A673 (cell line): ENCODE measurements at regions not wholly inside any gene's neighbourhood (a gene's known extent, or its start where the extent isn't known, plus 50 kb on each side); places are given as distances from the start of the nearest gene placed in this dataset.

ENCODE experiments used
- BruUV-seq: library from RNA; stranded (reverse); fragments of 400-500 nt; replicated peaks from 2 replicates; lab custom pipeline; 2021; lab: Mats Ljungman, UMichigan
- CTCF ChIA-PET: fragments of 300-600 bp; sonication (Branson Sonifier 250); formaldehyde crosslinking; loops from one replicate; lab custom pipeline; 2022; ENCODE audit warnings: antibody characterized with exemption; lab: Charles Lee
- POLR2A ChIA-PET: fragments of 300-600 bp; sonication (Branson Sonifier 250); formaldehyde crosslinking; loops from one replicate; lab custom pipeline; 2022; ENCODE audit warnings: antibody characterized with exemption; ENCODE audit not compliant: low non-redundant PET; lab: Charles Lee
- DNase-seq: peaks from one replicate; pipeline ENCODE4 v3.0.0-alpha.2; 2015; ENCODE audit warnings: low spot score
- H3K27ac ChIP-seq: fragments of 200-600 bp; sonication (generic); 2 replicates; pipeline ENCODE4 v1.5.1; 2016; ENCODE audit warnings: mixed run types, low read depth, mild to moderate bottlenecking, mixed read lengths, antibody characterized with exemption, low read length; ENCODE audit not compliant: poor library complexity, severe bottlenecking
- H3K27me3 ChIP-seq: fragments of 200-600 bp; sonication (generic); replicated peaks from 2 replicates; pipeline ENCODE4 v1.6.1; 2017; ENCODE audit warnings: mixed run types, low read depth, mild to moderate bottlenecking, mixed read lengths, antibody characterized with exemption, low read length; ENCODE audit not compliant: insufficient read depth, poor library complexity
- H3K36me3 ChIP-seq: fragments of 200-600 bp; sonication (generic); 2 replicates; pipeline ENCODE4 v1.6.1; 2016; ENCODE audit warnings: mixed run types, mild to moderate bottlenecking, mixed read lengths, antibody characterized with exemption, low read length; ENCODE audit not compliant: insufficient read depth, poor library complexity, severe bottlenecking
- H3K4me1 ChIP-seq: fragments of 200-600 bp; sonication (generic); 2 replicates; pipeline ENCODE4 v1.6.1; 2017; ENCODE audit warnings: mixed run types, mild to moderate bottlenecking, mixed read lengths, antibody characterized with exemption, low read length; ENCODE audit not compliant: insufficient read depth, poor library complexity, severe bottlenecking
- H3K4me3 ChIP-seq: fragments of 200-600 bp; sonication (generic); 2 replicates; pipeline ENCODE4 v1.5.1; 2016; ENCODE audit warnings: low read depth, mixed run types, mild to moderate bottlenecking, mixed read lengths, low read length; ENCODE audit not compliant: poor library complexity, severe bottlenecking
- H3K9me3 ChIP-seq: fragments of 200-600 bp; sonication (generic); 2 replicates; pipeline ENCODE4 v1.6.1; 2016; ENCODE audit warnings: mixed run types, low read depth, mild to moderate bottlenecking, mixed read lengths, antibody characterized with exemption, low read length; ENCODE audit not compliant: poor library complexity, severe bottlenecking
- CTCF ChIP-seq: fragments of 300-800, 200-600 bp; sonication (generic); conservative IDR thresholded peaks from 2 replicates; pipeline ENCODE4 v1.5.1; 2017; ENCODE audit warnings: low read depth, mild to moderate bottlenecking, antibody characterized with exemption, low read length, moderate library complexity, mixed read lengths
- EZH2 ChIP-seq: fragments of 200-600 bp; sonication (generic); IDR thresholded peaks from 2 replicates; pipeline ENCODE4 v1.6.1; 2017; ENCODE audit warnings: borderline replicate concordance, low read depth, mild to moderate bottlenecking, mixed read lengths, antibody characterized with exemption, low read length; ENCODE audit not compliant: poor library complexity, severe bottlenecking
- intact Hi-C: fragments of 100-400 bp; cut with micrococcal nuclease; formaldehyde crosslinking; loops from one replicate; pipeline ENCODE4 v1.10.0; 2022; ENCODE audit not compliant: unreplicated experiment

- intact Hi-C loops: no loop called here
- no peaks in the 10 kb centered on the region for H3K4me1 ChIP-seq
- POLR2A ChIA-PET: no interaction called here
- no peak overlapping the region for H3K4me3 ChIP-seq
- no peak for DNase-seq
- H3K36me3 ChIP-seq: no peaks in the 10 kb centered on the region
- H3K27ac ChIP-seq: no peak overlapping the region
- H3K9me3 ChIP-seq: no peaks in the 10 kb centered on the region
- BruUV-seq: no TSS peak
- CTCF ChIA-PET: no interaction called here
- H3K27me3 ChIP-seq: no peaks in the 10 kb centered on the region
- TF ChIP-seq CTCF (no peak), EZH2 (no peak)
Measured at GRCh38 chr11:79561496-79561895, 120.7 kb upstream of the TENM4 start.

- no peak for TF ChIP-seq EZH2
- TF ChIP-seq CTCF: no peak
- ChIA-PET CTCF (no interaction called here), POLR2A (no interaction called here)
- no TSS peak for BruUV-seq
- H3K27me3 ChIP-seq: peaks cover 16% of the 10 kb centered on the region
- H3K4me3 ChIP-seq: no peak overlapping the region
- no peak overlapping the region for H3K27ac ChIP-seq
- no peak for DNase-seq
- H3K36me3 ChIP-seq: no peaks in the 10 kb centered on the region
- intact Hi-C loops: no loop called here
- H3K4me1 ChIP-seq: no peaks in the 10 kb centered on the region
- no peaks in the 10 kb centered on the region for H3K9me3 ChIP-seq
Measured at GRCh38 chr11:79550809-79551208, 110.0 kb upstream of the TENM4 start.

- CTCF ChIA-PET: no interaction called here
- H3K4me3 ChIP-seq: no peak overlapping the region
- BruUV-seq: no TSS peak
- H3K36me3 ChIP-seq: no peaks in the 10 kb centered on the region
- H3K27ac ChIP-seq: no peak overlapping the region
- intact Hi-C loops: loop anchor here (10.0 kb wide), 1 partner anchor 58 kb away; no protein-coding TSS in a partner anchor
- no peak for DNase-seq
- no peaks in the 10 kb centered on the region for H3K9me3 ChIP-seq
- POLR2A ChIA-PET: no interaction called here
- H3K27me3 ChIP-seq: peaks cover 37% of the 10 kb centered on the region
- TF ChIP-seq CTCF: no peak
- no peak for TF ChIP-seq EZH2
- no peaks in the 10 kb centered on the region for H3K4me1 ChIP-seq
Measured at GRCh38 chr11:79547256-79547655, 106.4 kb upstream of the TENM4 start.
